Liver (tissue), 8 donors: ENCODE measurements at regions not wholly inside any gene's neighbourhood (a gene's known extent, or its start where the extent isn't known, plus 50 kb on each side); places are given as distances from the start of the nearest gene placed in this dataset.

Experiments
- DNase-seq: peaks from one replicate; pipeline ENCODE4 v3.0.0-alpha.2; 2017; ENCODE audit warnings: low spot score
- H3K27ac ChIP-seq, 2 donors: one replicate each; pipeline ENCODE4 v1.7.0; 2013; ENCODE audit warnings: inconsistent platforms in 2 of 2, low read length in 2 of 2, control low read depth in 1 of 2, low read depth in 1 of 2, mild to moderate bottlenecking in 1 of 2
- H3K27me3 ChIP-seq, 4 donors: one replicate each; pipeline versions ENCODE4 v1.6.1 to v1.7.0; 2013; ENCODE audit warnings: low read length in 3 of 4, inconsistent platforms in 1 of 4, mild to moderate bottlenecking in 1 of 4, moderate library complexity in 1 of 4; ENCODE audit not compliant: control insufficient read depth in 4 of 4, insufficient read depth in 4 of 4
- H3K36me3 ChIP-seq, 4 donors: one replicate each; pipeline versions ENCODE4 v1.6.1 to v1.7.0; 2013; ENCODE audit warnings: low read length in 3 of 4, mild to moderate bottlenecking in 3 of 4, low read depth in 1 of 4, moderate library complexity in 1 of 4; ENCODE audit not compliant: control insufficient read depth in 4 of 4, insufficient read depth in 3 of 4
- H3K4me1 ChIP-seq, 4 donors: one replicate each; pipeline versions ENCODE4 v1.6.1 to v1.7.0; 2013; ENCODE audit warnings: low read length in 3 of 4, mild to moderate bottlenecking in 3 of 4, moderate library complexity in 1 of 4; ENCODE audit not compliant: control insufficient read depth in 4 of 4, insufficient read depth in 4 of 4
- H3K4me3 ChIP-seq, 3 donors: one replicate each; pipeline versions ENCODE4 v1.6.1 to v1.7.0; 2013; ENCODE audit warnings: low read length in 3 of 3, control low read depth in 1 of 3, low read depth in 1 of 3, mild to moderate bottlenecking in 1 of 3
- H3K9ac ChIP-seq, 2 donors: one replicate each; pipeline ENCODE4 v1.7.0; 2013; ENCODE audit warnings: low read length in 2 of 2, mild to moderate bottlenecking in 2 of 2, moderate library complexity in 2 of 2, control low read depth in 1 of 2, low read depth in 1 of 2
- H3K9me3 ChIP-seq, 4 donors: one replicate each; pipeline versions ENCODE4 v1.6.1 to v1.7.0; 2013; ENCODE audit warnings: low read length in 3 of 4; ENCODE audit not compliant: control insufficient read depth in 4 of 4
- ATF3 ChIP-seq: IDR thresholded peaks from 2 replicates; pipeline ENCODE4 v1.6.1; 2016; ENCODE audit warnings: antibody characterized with exemption
- CTCF ChIP-seq: fragments of 150-350 bp; IDR thresholded peaks from 2 replicates; pipeline ENCODE4 v1.5.1; 2017; ENCODE audit warnings: improper control_type of control experiment, low read depth, low read length; ENCODE audit not compliant: missing input control
- EGR1 ChIP-seq, 2 donors: IDR thresholded peaks; 2 replicates each; pipeline ENCODE4 v1.6.1; 2016 to 2018; ENCODE audit warnings: antibody characterized with exemption in 2 of 2, low read depth in 2 of 2
- FOXA1 ChIP-seq: IDR thresholded peaks from 2 replicates; pipeline ENCODE4 v1.6.1; 2016; ENCODE audit warnings: antibody characterized with exemption
- FOXA2 ChIP-seq: IDR thresholded peaks from 2 replicates; pipeline ENCODE4 v1.6.1; 2016; ENCODE audit warnings: antibody characterized with exemption
- GABPA ChIP-seq, 2 donors: IDR thresholded peaks in 1 of 2; conservative IDR thresholded peaks in 1 of 2; 2 replicates each; pipeline ENCODE4 v1.6.1; 2016; ENCODE audit warnings: antibody characterized with exemption in 2 of 2, mild to moderate bottlenecking in 1 of 2, moderate library complexity in 1 of 2
- HNF4A ChIP-seq, 2 donors: conservative IDR thresholded peaks; 2 replicates each; pipeline ENCODE4 v1.6.1; 2016; ENCODE audit warnings: antibody characterized with exemption in 2 of 2, mild to moderate bottlenecking in 2 of 2
- HNF4G ChIP-seq: IDR thresholded peaks from 2 replicates; pipeline ENCODE4 v1.6.1; 2016; ENCODE audit warnings: antibody characterized with exemption
- JUND ChIP-seq, 2 donors: IDR thresholded peaks; 2 replicates each; pipeline ENCODE4 v1.6.1; 2016; ENCODE audit warnings: antibody characterized with exemption in 2 of 2
- MAX ChIP-seq: IDR thresholded peaks from 2 replicates; pipeline ENCODE4 v1.6.1; 2016; ENCODE audit warnings: antibody characterized with exemption
- NR2F2 ChIP-seq: IDR thresholded peaks from 2 replicates; pipeline ENCODE4 v1.6.1; 2016; ENCODE audit warnings: antibody characterized with exemption
- RAD21 ChIP-seq, 2 donors: IDR thresholded peaks; 2 replicates each; pipeline ENCODE4 v1.6.1; 2016; ENCODE audit warnings: antibody characterized with exemption in 2 of 2, mild to moderate bottlenecking in 2 of 2
- REST ChIP-seq: IDR thresholded peaks from 2 replicates; pipeline ENCODE4 v1.6.1; 2016; ENCODE audit warnings: antibody characterized with exemption, mild to moderate bottlenecking
- RXRA ChIP-seq, 2 donors: IDR thresholded peaks; 2 replicates each; pipeline ENCODE4 v1.6.1; 2017 to 2018; ENCODE audit warnings: antibody characterized with exemption in 2 of 2, mild to moderate bottlenecking in 1 of 2
- SP1 ChIP-seq: IDR thresholded peaks from 2 replicates; pipeline ENCODE4 v1.6.1; 2018; ENCODE audit warnings: antibody characterized with exemption, mild to moderate bottlenecking
- TAF1 ChIP-seq: conservative IDR thresholded peaks from 2 replicates; pipeline ENCODE4 v1.6.1; 2016; ENCODE audit warnings: antibody characterized with exemption, mild to moderate bottlenecking
- YY1 ChIP-seq: IDR thresholded peaks from 2 replicates; pipeline ENCODE4 v1.6.1; 2016; ENCODE audit warnings: antibody characterized with exemption, mild to moderate bottlenecking
- ZBTB33 ChIP-seq: IDR thresholded peaks from 2 replicates; pipeline ENCODE4 v1.6.1; 2016; ENCODE audit warnings: antibody characterized with exemption
- WGBS: extraction: QIAGEN DNeasy Blood & Tissue Kit; methylation state at CpG from one replicate; pipeline ENCODE4 v1.1.7; 2013; 5-methylcytosine and 5-hydroxymethylcytosine counted together
- donor health status: healthy.
- donor health status: healthy.
- donor health status: healthy.
- donor health status: healthy.
- donor health status: healthy.

GRCh38 chr18:60193780-60194179 lies 178.8 kb downstream of the MC4R start:
- H3K27me3 ChIP-seq, result no peaks in the 10 kb centered on the region
- 19% methylated on average over 1 of the region's 1 CpG for WGBS
- TF ChIP-seq MAX (no peak), TAF1 (no peak), GABPA (IDR thresholded peaks at IDR 0.05 in 1 of 2, conservative IDR thresholded peaks at IDR 0.05 in 1 of 2) (no peak), FOXA1 (no peak), JUND (IDR thresholded peaks at IDR 0.05) (no peak), NR2F2 (no peak), SP1 (no peak), CTCF (no peak), RXRA (IDR thresholded peaks at IDR 0.05) (no peak), YY1 (no peak), ZBTB33 (no peak), FOXA2 (no peak), REST (no peak), ATF3 (no peak), HNF4A (conservative IDR thresholded peaks at IDR 0.05) (no peak), HNF4G (no peak), RAD21 (IDR thresholded peaks at IDR 0.05) (no peak), EGR1 (IDR thresholded peaks at IDR 0.05; ENCODE audit: low read depth in 2 of 2) (no peak)
- no peak overlapping the region for H3K4me3 ChIP-seq
- H3K4me1 ChIP-seq, result no peaks in the 10 kb centered on the region
- H3K36me3 ChIP-seq, result no peaks in the 10 kb centered on the region
- H3K27ac ChIP-seq, result no peak overlapping the region
- no peaks in the 10 kb centered on the region for H3K9me3 ChIP-seq
- no peak for DNase-seq
- no peak overlapping the region for H3K9ac ChIP-seq

- no peaks in the 10 kb centered on the region for H3K27me3 ChIP-seq
- no peak for DNase-seq
- TF ChIP-seq REST (no peak), HNF4G (no peak), CTCF (no peak)
- H3K27ac ChIP-seq, result no peak overlapping the region
- no peaks in the 10 kb centered on the region for H3K9me3 ChIP-seq
- no peaks in the 10 kb centered on the region for H3K4me1 ChIP-seq
- no peak overlapping the region for H3K4me3 ChIP-seq
- no peaks in the 10 kb centered on the region for H3K36me3 ChIP-seq
- H3K9ac ChIP-seq, result no peak overlapping the region
- 59% methylated on average over 3 of the region's 3 CpGs for WGBS
These were observed 180.6 kb downstream of the MC4R start for GRCh38 chr18:60191926-60192325.
